HEK293 (cell line): ENCODE measurements at regions not wholly inside any gene's neighbourhood (a gene's known extent, or its start where the extent isn't known, plus 50 kb on each side); places are given as distances from the start of the nearest gene placed in this dataset.

Experiments used
- KLF9 ChIP-seq: fragments of 450-650 bp; formaldehyde crosslinking; IDR thresholded peaks from 2 replicates; pipeline ENCODE4 v1.5.1; 2016; ENCODE audit warnings: missing biosample characterization, missing genetic modification characterization, low read depth
- MYNN ChIP-seq: fragments of 450-650 bp; formaldehyde crosslinking; IDR thresholded peaks from 2 replicates; pipeline ENCODE4 v1.5.1; 2016; ENCODE audit warnings: missing biosample characterization, missing genetic modification characterization, borderline replicate concordance
- PBX3 ChIP-seq: sonication (generic); formaldehyde crosslinking; IDR thresholded peaks from 2 replicates; pipeline ENCODE4 v1.8.1; 2022; ENCODE audit warnings: mild to moderate bottlenecking, moderate library complexity, missing genetic modification reagents
- YY1 ChIP-seq: fragments of 450-650 bp; formaldehyde crosslinking; IDR thresholded peaks from 2 replicates; pipeline ENCODE4 v1.5.1; 2018; ENCODE audit warnings: missing biosample characterization, missing genetic modification characterization
- ZEB2 ChIP-seq: fragments of 450-650 bp; formaldehyde crosslinking; IDR thresholded peaks from 2 replicates; pipeline ENCODE4 v1.5.1; 2016; ENCODE audit warnings: missing biosample characterization, missing genetic modification characterization
- ZFP41 ChIP-seq: fragments of 450-650 bp; formaldehyde crosslinking; IDR thresholded peaks from 2 replicates; pipeline ENCODE4 v1.5.1; 2016; ENCODE audit warnings: missing biosample characterization, missing genetic modification characterization, borderline replicate concordance
- ZNF16 ChIP-seq: fragments of 450-650 bp; formaldehyde crosslinking; IDR thresholded peaks from 2 replicates; pipeline ENCODE4 v1.5.1; 2016; ENCODE audit warnings: low read depth, missing biosample characterization, missing genetic modification characterization
- ZNF404 ChIP-seq: fragments of 450-650 bp; formaldehyde crosslinking; IDR thresholded peaks from 2 replicates; pipeline ENCODE4 v1.5.1; 2017; ENCODE audit warnings: missing biosample characterization, missing genetic modification characterization
- ZNF449 ChIP-seq: fragments of 450-650 bp; formaldehyde crosslinking; IDR thresholded peaks from 2 replicates; pipeline ENCODE4 v1.5.1; 2017; ENCODE audit warnings: missing biosample characterization, mild to moderate bottlenecking, missing genetic modification characterization, moderate library complexity
- ZNF624 ChIP-seq: fragments of 450-650 bp; formaldehyde crosslinking; IDR thresholded peaks from 2 replicates; pipeline ENCODE4 v1.5.1; 2017; ENCODE audit warnings: missing biosample characterization, missing genetic modification characterization
- TF ChIP-seq, protein P1 (sequence below): fragments of 450-650 bp; formaldehyde crosslinking; IDR thresholded peaks from 2 replicates; pipeline ENCODE4 v1.5.1; 2016; ENCODE audit warnings: missing biosample characterization, missing genetic modification characterization
- TF ChIP-seq, protein P2 (sequence below): fragments of 450-650 bp; formaldehyde crosslinking; IDR thresholded peaks from 2 replicates; pipeline ENCODE4 v1.5.1; 2016; ENCODE audit warnings: missing biosample characterization, missing genetic modification characterization

GRCh38 chr18:22739061-22739642 lies 194.0 kb upstream of the RBBP8 start:
- TF ChIP-seq ZNF16 (tag by site-specific recombination): no peak
- TF ChIP-seq ZNF404 (tag by site-specific recombination): no peak
- TF ChIP-seq, protein P1, sequence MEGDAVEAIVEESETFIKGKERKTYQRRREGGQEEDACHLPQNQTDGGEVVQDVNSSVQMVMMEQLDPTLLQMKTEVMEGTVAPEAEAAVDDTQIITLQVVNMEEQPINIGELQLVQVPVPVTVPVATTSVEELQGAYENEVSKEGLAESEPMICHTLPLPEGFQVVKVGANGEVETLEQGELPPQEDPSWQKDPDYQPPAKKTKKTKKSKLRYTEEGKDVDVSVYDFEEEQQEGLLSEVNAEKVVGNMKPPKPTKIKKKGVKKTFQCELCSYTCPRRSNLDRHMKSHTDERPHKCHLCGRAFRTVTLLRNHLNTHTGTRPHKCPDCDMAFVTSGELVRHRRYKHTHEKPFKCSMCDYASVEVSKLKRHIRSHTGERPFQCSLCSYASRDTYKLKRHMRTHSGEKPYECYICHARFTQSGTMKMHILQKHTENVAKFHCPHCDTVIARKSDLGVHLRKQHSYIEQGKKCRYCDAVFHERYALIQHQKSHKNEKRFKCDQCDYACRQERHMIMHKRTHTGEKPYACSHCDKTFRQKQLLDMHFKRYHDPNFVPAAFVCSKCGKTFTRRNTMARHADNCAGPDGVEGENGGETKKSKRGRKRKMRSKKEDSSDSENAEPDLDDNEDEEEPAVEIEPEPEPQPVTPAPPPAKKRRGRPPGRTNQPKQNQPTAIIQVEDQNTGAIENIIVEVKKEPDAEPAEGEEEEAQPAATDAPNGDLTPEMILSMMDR (tag by site-specific recombination): no peak
- no peak for TF ChIP-seq YY1 (tag by site-specific recombination)
- TF ChIP-seq PBX3 (CRISPR knock-in tag): no peak
- no peak for TF ChIP-seq KLF9 (tag by site-specific recombination)
- TF ChIP-seq ZEB2 (tag by site-specific recombination): no peak
- TF ChIP-seq, protein P2, sequence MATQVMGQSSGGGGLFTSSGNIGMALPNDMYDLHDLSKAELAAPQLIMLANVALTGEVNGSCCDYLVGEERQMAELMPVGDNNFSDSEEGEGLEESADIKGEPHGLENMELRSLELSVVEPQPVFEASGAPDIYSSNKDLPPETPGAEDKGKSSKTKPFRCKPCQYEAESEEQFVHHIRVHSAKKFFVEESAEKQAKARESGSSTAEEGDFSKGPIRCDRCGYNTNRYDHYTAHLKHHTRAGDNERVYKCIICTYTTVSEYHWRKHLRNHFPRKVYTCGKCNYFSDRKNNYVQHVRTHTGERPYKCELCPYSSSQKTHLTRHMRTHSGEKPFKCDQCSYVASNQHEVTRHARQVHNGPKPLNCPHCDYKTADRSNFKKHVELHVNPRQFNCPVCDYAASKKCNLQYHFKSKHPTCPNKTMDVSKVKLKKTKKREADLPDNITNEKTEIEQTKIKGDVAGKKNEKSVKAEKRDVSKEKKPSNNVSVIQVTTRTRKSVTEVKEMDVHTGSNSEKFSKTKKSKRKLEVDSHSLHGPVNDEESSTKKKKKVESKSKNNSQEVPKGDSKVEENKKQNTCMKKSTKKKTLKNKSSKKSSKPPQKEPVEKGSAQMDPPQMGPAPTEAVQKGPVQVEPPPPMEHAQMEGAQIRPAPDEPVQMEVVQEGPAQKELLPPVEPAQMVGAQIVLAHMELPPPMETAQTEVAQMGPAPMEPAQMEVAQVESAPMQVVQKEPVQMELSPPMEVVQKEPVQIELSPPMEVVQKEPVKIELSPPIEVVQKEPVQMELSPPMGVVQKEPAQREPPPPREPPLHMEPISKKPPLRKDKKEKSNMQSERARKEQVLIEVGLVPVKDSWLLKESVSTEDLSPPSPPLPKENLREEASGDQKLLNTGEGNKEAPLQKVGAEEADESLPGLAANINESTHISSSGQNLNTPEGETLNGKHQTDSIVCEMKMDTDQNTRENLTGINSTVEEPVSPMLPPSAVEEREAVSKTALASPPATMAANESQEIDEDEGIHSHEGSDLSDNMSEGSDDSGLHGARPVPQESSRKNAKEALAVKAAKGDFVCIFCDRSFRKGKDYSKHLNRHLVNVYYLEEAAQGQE (tag by site-specific recombination): no peak
- no peak for TF ChIP-seq ZNF449 (tag by site-specific recombination)
- TF ChIP-seq ZFP41 (tag by site-specific recombination): no peak
- TF ChIP-seq ZNF624 (tag by site-specific recombination): no peak
- no peak for TF ChIP-seq MYNN
